Fibroblast of lung (primary cell): ENCODE measurements at regions not wholly inside any gene's neighbourhood (a gene's known extent, or its start where the extent isn't known, plus 50 kb on each side); places are given as distances from the start of the nearest gene placed in this dataset.

Experiments used
- CTCF ChIP-seq, 2 donors: IDR thresholded peaks in 1 of 2; conservative IDR thresholded peaks in 1 of 2; 1 replicate in 1 of 2; 2 replicates in 1 of 2; pipeline ENCODE4 v1.5.1; 2011 to 2012; ENCODE audit warnings: low read length in 2 of 2, control low read depth in 1 of 2, inconsistent platforms in 1 of 2, low read depth in 1 of 2, mild to moderate bottlenecking in 1 of 2
- EZH2 ChIP-seq: IDR thresholded peaks from 2 replicates; pipeline ENCODE4 v1.5.1; 2012; ENCODE audit warnings: low read length, control low read depth, mild to moderate bottlenecking; ENCODE audit errors: missing control alignments

- no peak for TF ChIP-seq CTCF (conservative IDR thresholded peaks at IDR 0.05 in 1 of 2, IDR thresholded peaks at IDR 0.05 in 1 of 2; ENCODE audit: low read depth in 1 of 2, low read length in 2 of 2)
- no peak for TF ChIP-seq EZH2
Observed at GRCh38 chr22:49582181-49582580, 245.5 kb downstream of the BRD1 start.
